ENCODE measurements at regions not wholly inside any gene's neighbourhood (a gene's known extent, or its start where the extent isn't known, plus 50 kb on each side); places are given as distances from the start of the nearest gene placed in this dataset.

DNA sequence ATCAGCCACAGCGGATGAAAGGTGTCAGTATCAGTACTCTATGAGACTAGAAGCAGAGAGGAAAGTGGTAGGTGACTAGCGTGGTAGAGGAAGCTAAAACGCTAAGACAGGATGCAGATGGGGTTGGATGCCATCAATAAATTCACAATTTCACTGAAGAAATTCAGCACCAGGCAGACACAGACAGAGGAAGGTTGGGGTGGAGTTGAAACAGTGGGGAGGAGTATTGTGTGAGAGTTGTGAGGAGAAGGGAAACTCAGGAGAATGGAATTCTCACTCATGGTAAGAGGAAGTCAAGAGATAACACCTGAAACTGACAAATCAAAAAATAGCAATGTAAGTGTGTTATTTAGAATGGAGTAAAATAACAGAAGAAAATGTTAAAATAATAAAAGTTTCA is 208.5 kb upstream of the DAB1 start:
- FAIRE-seq (no peak), DNase-seq (ENCODE audit: insufficient read length) (no peak)
- TF ChIP-seq TAF1 (IDR thresholded peaks at IDR 0.05; ENCODE audit: borderline replicate concordance, low read depth, low read length) (no peak), POLR2AphosphoS5 (IDR thresholded peaks at IDR 0.05; ENCODE audit: low read depth, low read length) (no peak), POLR2A (IDR thresholded peaks at IDR 0.05; ENCODE audit: low read depth, low read length) (no peak)

GRCh38 chr1:57627612-57628011 is 203.8 kb upstream of the DAB1 start:
- FAIRE-seq: no peak
- TF ChIP-seq TAF1 (IDR thresholded peaks at IDR 0.05; ENCODE audit: borderline replicate concordance, low read depth, low read length) (no peak), POLR2A (IDR thresholded peaks at IDR 0.05; ENCODE audit: low read depth, low read length) (no peak), POLR2AphosphoS5 (IDR thresholded peaks at IDR 0.05; ENCODE audit: low read depth, low read length) (no peak)
- DNase-seq (ENCODE audit: insufficient read length): no peak

DNA sequence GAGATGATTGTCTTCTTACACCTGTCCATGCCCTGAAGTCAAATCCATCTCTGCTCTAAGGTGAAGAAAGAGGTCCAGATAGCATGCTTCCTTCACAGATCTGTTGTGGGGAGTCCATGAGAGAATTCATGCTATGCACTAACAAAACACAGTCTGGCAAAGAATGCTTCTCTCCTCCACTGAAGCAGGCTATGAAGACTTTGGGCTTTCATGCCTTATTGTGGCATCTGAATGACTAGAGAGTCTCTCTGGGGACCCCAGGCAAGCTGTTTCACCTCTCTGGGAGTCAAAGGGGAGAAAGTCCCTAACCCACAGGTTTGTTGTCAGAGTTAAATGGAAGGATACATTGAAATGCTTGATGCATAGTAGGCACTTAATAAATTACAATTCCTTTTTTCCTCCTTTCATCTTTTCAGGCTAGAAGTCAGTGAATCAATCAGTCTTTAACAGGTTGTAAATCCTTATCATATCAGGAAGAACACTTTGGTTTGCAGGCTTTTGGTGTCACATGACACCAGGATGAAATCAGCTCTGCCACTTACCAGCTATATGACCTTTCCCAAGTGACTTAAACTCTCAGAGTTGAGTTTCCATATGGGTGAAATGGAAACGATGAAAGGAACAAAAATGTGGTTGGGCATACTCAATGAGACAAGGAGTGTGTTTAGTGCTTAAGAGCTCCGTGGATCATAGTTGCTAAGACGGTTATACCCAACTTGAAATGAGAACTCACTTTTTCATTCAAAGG is 200.1 kb upstream of the DAB1 start:
- TF ChIP-seq TAF1 (IDR thresholded peaks at IDR 0.05; ENCODE audit: borderline replicate concordance, low read depth, low read length): no peak
- no peak for TF ChIP-seq POLR2AphosphoS5 (IDR thresholded peaks at IDR 0.05; ENCODE audit: low read depth, low read length)
- TF ChIP-seq POLR2A (IDR thresholded peaks at IDR 0.05; ENCODE audit: low read depth, low read length): no peak
- no peak for DNase-seq (ENCODE audit: insufficient read length)
- no peak for FAIRE-seq

DNA sequence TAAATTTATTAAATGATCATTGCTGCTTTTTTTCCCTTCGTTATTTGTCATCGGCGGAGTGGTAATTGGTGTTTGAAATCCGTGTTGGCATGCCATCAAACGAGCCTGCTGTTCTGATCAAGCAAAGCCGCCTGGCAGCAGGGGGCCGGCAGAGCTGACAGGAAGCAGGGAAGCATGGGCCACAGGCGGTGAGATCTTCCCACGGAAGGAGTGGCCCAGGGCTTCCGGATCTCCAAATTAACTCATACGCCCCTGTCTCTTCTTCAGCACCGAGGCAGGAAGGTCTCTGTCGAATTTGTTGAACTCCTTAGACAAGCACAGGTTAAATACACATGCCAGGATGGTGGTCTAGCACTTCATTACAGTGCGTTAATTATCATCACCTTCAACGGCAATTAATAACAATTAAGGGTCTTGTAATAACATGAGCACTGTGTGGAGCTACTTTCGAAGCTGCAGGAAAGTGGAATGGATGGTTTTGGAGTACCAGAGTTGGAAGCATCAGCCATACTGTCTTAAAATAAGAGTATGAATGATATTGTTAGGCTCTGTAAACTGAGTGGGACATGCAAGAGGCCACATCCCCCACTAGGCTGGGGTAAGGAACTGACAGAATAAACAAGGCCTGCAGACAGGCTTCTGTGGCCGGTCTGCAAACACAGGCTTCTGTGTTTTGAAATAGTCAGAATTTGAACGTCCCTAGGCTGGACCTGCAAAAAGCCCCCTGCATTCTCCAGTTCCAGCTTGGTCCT is 199.4 kb upstream of the DAB1 start:
- TF ChIP-seq POLR2AphosphoS5 (IDR thresholded peaks at IDR 0.05; ENCODE audit: low read depth, low read length): no peak
- TF ChIP-seq TAF1 (IDR thresholded peaks at IDR 0.05; ENCODE audit: borderline replicate concordance, low read depth, low read length): no peak
- no peak for TF ChIP-seq POLR2A (IDR thresholded peaks at IDR 0.05; ENCODE audit: low read depth, low read length)
- DNase-seq (ENCODE audit: insufficient read length) (no peak), FAIRE-seq (no peak)

DNA sequence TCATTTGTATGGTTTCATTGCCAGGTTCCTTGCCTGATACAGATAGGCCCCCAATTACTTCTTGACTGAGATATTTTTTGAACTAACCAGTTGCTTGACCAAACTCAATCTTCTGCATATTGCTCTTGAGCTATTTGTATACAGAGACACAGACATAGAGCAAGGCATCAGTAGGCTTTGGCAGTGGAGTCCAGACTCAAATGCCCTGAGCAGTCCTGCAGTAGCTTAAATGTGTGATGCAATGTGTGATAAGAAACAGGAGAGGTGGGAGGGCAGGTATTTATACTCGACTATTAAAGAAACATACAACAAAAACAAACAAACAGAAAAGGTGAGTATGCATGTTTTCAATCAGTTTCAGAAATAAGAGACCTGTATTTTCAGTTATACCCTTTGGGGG is 197.9 kb upstream of the DAB1 start:
- TF ChIP-seq POLR2AphosphoS5 (IDR thresholded peaks at IDR 0.05; ENCODE audit: low read depth, low read length) (no peak), TAF1 (IDR thresholded peaks at IDR 0.05; ENCODE audit: borderline replicate concordance, low read depth, low read length) (no peak), POLR2A (IDR thresholded peaks at IDR 0.05; ENCODE audit: low read depth, low read length) (no peak)
- DNase-seq (ENCODE audit: insufficient read length) (no peak), FAIRE-seq (no peak)

DNA sequence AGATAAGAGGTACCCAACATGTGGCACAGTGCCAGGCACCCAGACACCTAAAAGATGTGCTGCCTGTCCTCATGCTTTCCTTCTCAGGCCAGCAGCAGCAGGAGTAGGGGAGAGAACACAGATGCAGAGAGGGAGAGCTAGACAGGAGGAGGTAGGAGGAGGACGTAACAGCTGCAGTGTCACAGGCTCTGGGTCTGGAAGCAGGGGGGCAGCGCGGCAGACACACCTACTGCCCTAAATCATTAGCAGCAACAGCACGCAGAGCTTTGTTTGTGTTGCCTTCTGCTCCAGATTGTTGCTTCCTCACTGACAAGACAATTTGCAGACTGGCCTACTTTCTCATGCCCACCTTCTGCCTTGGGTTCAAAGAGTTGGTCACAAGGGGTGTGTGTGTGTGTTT is 196.7 kb upstream of the DAB1 start:
- FAIRE-seq: no peak
- TF ChIP-seq POLR2AphosphoS5 (IDR thresholded peaks at IDR 0.05; ENCODE audit: low read depth, low read length) (no peak), POLR2A (IDR thresholded peaks at IDR 0.05; ENCODE audit: low read depth, low read length) (no peak), TAF1 (IDR thresholded peaks at IDR 0.05; ENCODE audit: borderline replicate concordance, low read depth, low read length) (no peak)
- no peak for DNase-seq (ENCODE audit: insufficient read length)

DNA sequence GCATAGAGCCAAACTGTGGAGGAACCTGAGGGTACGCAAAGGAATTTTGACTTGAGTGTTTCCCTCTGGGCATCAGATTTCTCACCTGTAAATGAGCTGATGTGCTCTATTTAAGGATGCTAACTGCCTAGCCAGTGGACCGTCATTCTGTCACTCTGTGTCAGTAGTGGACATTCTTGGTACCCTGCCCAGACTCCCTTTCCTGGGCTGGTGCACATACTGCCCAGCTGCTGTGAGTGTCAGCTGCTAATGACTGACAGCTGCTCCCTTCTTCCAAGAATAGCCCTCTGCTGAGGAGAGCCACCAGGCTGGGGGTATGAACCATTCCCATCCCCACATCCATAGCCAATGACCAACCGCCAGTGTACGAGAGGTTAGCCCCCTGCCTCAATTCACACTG is 193.1 kb upstream of the DAB1 start:
- DNase-seq (ENCODE audit: insufficient read length): no peak
- FAIRE-seq: no peak
- no peak for TF ChIP-seq POLR2A (IDR thresholded peaks at IDR 0.05; ENCODE audit: low read depth, low read length)
- TF ChIP-seq TAF1 (IDR thresholded peaks at IDR 0.05; ENCODE audit: borderline replicate concordance, low read depth, low read length): no peak
- no peak for TF ChIP-seq POLR2AphosphoS5 (IDR thresholded peaks at IDR 0.05; ENCODE audit: low read depth, low read length)

DNA sequence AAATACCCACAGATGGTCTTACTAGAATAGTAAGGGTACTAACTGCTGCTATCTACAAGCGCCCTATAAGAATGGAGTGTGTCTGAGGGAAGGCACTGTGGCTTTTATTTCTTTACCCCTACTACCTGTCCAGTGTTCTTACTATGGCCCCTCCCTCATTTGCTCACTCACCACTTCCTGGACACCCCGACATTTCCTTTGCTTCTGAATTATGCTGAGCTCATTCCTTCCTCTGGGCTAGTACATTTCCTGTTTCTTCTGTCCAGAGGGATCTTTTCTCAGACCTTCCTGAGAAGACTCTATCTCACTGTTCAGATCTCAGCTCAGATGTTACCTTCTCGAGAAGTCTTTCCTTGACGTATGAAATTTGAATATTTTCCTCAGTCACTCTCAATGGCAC is 192.1 kb upstream of the DAB1 start:
- FAIRE-seq: no peak
- TF ChIP-seq POLR2A (IDR thresholded peaks at IDR 0.05; ENCODE audit: low read depth, low read length) (no peak), POLR2AphosphoS5 (IDR thresholded peaks at IDR 0.05; ENCODE audit: low read depth, low read length) (no peak), TAF1 (IDR thresholded peaks at IDR 0.05; ENCODE audit: borderline replicate concordance, low read depth, low read length) (no peak)
- DNase-seq (ENCODE audit: insufficient read length): no peak

- no peak for FAIRE-seq
- DNase-seq (ENCODE audit: insufficient read length): no peak
- TF ChIP-seq POLR2A (IDR thresholded peaks at IDR 0.05; ENCODE audit: low read depth, low read length) (no peak), TAF1 (IDR thresholded peaks at IDR 0.05; ENCODE audit: borderline replicate concordance, low read depth, low read length) (no peak), POLR2AphosphoS5 (IDR thresholded peaks at IDR 0.05; ENCODE audit: low read depth, low read length) (no peak)
Measured at GRCh38 chr1:57612833-57613232, 189.0 kb upstream of the DAB1 start.

DNA sequence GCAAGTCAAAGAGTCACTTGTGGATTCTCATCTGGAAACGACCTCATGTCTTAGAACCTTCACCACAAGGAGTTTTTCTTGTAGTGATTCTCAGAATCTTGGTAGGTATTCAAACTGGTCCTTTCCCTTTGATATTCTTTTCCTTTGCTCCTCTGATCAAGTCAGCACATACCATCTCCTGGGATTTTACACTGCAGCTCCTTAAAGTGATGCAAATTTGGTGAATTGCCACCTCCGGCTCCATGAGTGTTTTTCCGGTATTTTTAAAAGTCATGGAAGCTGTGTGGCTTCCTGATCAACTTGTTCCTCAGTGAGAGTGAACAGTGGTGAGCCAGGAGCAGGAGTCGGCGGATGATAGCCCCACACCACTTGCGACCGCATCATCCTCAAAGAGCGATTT is 182.1 kb upstream of the DAB1 start:
- no peak for FAIRE-seq
- no peak for DNase-seq (ENCODE audit: insufficient read length)
- TF ChIP-seq TAF1 (IDR thresholded peaks at IDR 0.05; ENCODE audit: borderline replicate concordance, low read depth, low read length) (no peak), POLR2AphosphoS5 (IDR thresholded peaks at IDR 0.05; ENCODE audit: low read depth, low read length) (no peak), POLR2A (IDR thresholded peaks at IDR 0.05; ENCODE audit: low read depth, low read length) (no peak)

DNA sequence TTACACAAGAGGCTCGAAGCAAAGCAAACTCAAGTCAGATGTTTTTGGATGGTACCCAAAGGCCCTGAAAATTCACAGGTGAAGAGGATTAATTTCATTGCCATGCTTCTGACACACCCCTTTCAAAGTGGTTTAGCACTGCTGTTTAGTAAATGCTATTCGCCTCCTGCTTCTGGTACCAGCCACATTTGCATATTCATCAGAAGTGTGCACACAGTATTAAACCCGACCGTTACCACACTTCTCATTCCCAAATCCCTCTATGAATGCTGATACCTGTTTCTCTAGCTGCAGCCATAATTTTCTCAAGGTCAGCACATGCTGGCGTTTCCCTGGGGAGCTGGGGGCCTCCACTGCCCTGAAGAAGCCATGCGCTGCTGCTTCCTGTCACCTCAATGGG is 179.8 kb upstream of the DAB1 start:
- TF ChIP-seq POLR2A (IDR thresholded peaks at IDR 0.05; ENCODE audit: low read depth, low read length): no peak
- no peak for TF ChIP-seq TAF1 (IDR thresholded peaks at IDR 0.05; ENCODE audit: borderline replicate concordance, low read depth, low read length)
- no peak for TF ChIP-seq POLR2AphosphoS5 (IDR thresholded peaks at IDR 0.05; ENCODE audit: low read depth, low read length)
- DNase-seq (ENCODE audit: insufficient read length) (no peak), FAIRE-seq (no peak)

GRCh38 chr1:57600424-57600823 is 176.6 kb upstream of the DAB1 start:
- no peak for TF ChIP-seq TAF1 (IDR thresholded peaks at IDR 0.05; ENCODE audit: borderline replicate concordance, low read depth, low read length)
- no peak for TF ChIP-seq POLR2A (IDR thresholded peaks at IDR 0.05; ENCODE audit: low read depth, low read length)
- no peak for TF ChIP-seq POLR2AphosphoS5 (IDR thresholded peaks at IDR 0.05; ENCODE audit: low read depth, low read length)
- FAIRE-seq (no peak), DNase-seq (ENCODE audit: insufficient read length) (no peak)
